ENCODE measurements at regions not wholly inside any gene's neighbourhood (a gene's known extent, or its start where the extent isn't known, plus 50 kb on each side); places are given as distances from the start of the nearest gene placed in this dataset.

- no peak overlapping the region for H3K14ac ChIP-seq (ENCODE audit: insufficient read length)
- H3K4me3 ChIP-seq (ENCODE audit: extremely low read depth in 1 of 4, insufficient read depth in 2 of 4, low read depth in 3 of 4, low read length in 4 of 4): no peak overlapping the region
- CTCF ChIA-PET (ENCODE audit: partially characterized antibody): no interaction called here
- no peaks in the 10 kb centered on the region; a peak in 1 of 7 replicates for H3K4me1 ChIP-seq (replicated peaks in 1 of 4; ENCODE audit: control insufficient read depth in 3 of 4, insufficient read depth in 4 of 4, low read length in 3 of 4)
- H3K56ac ChIP-seq (replicated peaks; ENCODE audit: insufficient read length, low read depth, low read length): no peak overlapping the region
- no peak overlapping the region for H3K23ac ChIP-seq (ENCODE audit: insufficient read length)
- no peak overlapping the region for H2BK12ac ChIP-seq (ENCODE audit: low read depth, low read length)
- no peaks in the 10 kb centered on the region for H3K9me3 ChIP-seq (ENCODE audit: insufficient read depth in 2 of 2, low read depth in 1 of 2, low read length in 1 of 2)
- no peak overlapping the region for H3K4me2 ChIP-seq (ENCODE audit: insufficient read depth in 1 of 2, low read depth in 2 of 2, low read length in 2 of 2)
- FAIRE-seq (no peak), DNase-seq (ENCODE audit: low read depth in 1 of 2, low spot score in 2 of 2) (no peak)
- POLR2A ChIA-PET (ENCODE audit: partially characterized antibody): no interaction called here
- no peaks in the 10 kb centered on the region for H3K79me2 ChIP-seq (ENCODE audit: control insufficient read depth in 1 of 2, insufficient read depth in 2 of 2, low read length in 2 of 2)
- H2BK120ac ChIP-seq (replicated peaks; ENCODE audit: low read depth, low read length): no peak overlapping the region
- no peak overlapping the region for H2BK15ac ChIP-seq (ENCODE audit: low read length)
- H3K9ac ChIP-seq (replicated peaks in 1 of 4; ENCODE audit: extremely low read depth in 1 of 4, low read depth in 3 of 4, low read length in 3 of 4): no peak overlapping the region
- H2AK5ac ChIP-seq (ENCODE audit: low read depth, low read length): no peak overlapping the region
- no peaks in the 10 kb centered on the region for H3K23me2 ChIP-seq (ENCODE audit: low read depth, low read length)
- H3K4ac ChIP-seq (replicated peaks; ENCODE audit: insufficient read length, low read depth, low read length): no peak overlapping the region
- no peak overlapping the region for H2BK5ac ChIP-seq (ENCODE audit: low read depth, low read length)
- H4K20me1 ChIP-seq (replicated peaks in 1 of 2; ENCODE audit: control insufficient read depth in 1 of 2, insufficient read depth in 2 of 2, low read length in 2 of 2): no peaks in the 10 kb centered on the region
- no peaks in the 10 kb centered on the region for H3K79me1 ChIP-seq (ENCODE audit: low read depth, low read length)
- no peak overlapping the region for H3K18ac ChIP-seq (ENCODE audit: extremely low read depth, low read length)
- no peak overlapping the region for H2AFZ ChIP-seq (ENCODE audit: low read length)
- H3K27ac ChIP-seq (ENCODE audit: low read depth, low read length): no peak overlapping the region
- no peak overlapping the region for H2BK20ac ChIP-seq (ENCODE audit: low read length)
- H3K27me3 ChIP-seq (replicated peaks in 1 of 4; ENCODE audit: control insufficient read depth in 3 of 4, extremely low read depth in 1 of 4, insufficient read depth in 3 of 4, low read length in 3 of 4): no peaks in the 10 kb centered on the region
- 90% methylated on average over 6 of the region's 6 CpGs; no CpG with 5 or more reads in 1 of the 2 experiments for WGBS, 2 experiments (ENCODE audit: extremely low coverage in 1 of 2, insufficient coverage in 1 of 2, insufficient read length in 1 of 2, insufficient replicate concordance in 2 of 2, low coverage in 1 of 2, low lambda C conversion rate in 2 of 2, missing lambda C conversion rate in 1 of 2)
- H3K36me3 ChIP-seq (ENCODE audit: control insufficient read depth in 2 of 4, insufficient read depth in 4 of 4, low read length in 3 of 4): no peaks in the 10 kb centered on the region
- no peak overlapping the region for H4K91ac ChIP-seq (replicated peaks; ENCODE audit: insufficient read length, low read length)
- H4K5ac ChIP-seq (ENCODE audit: insufficient read length, low read depth, low read length): no peak overlapping the region
- no peak overlapping the region for H4K8ac ChIP-seq (ENCODE audit: extremely low read depth, insufficient read depth, low read length)
- no peak for TF ChIP-seq JUND (IDR thresholded peaks at IDR 0.05; ENCODE audit: low read length)
- no peak for TF ChIP-seq MAX (IDR thresholded peaks at IDR 0.05)
- TF ChIP-seq EGR1 (IDR thresholded peaks at IDR 0.05; ENCODE audit: borderline replicate concordance, low read depth, low read length): no peak
- TF ChIP-seq ATF3 (IDR thresholded peaks at IDR 0.05; ENCODE audit: insufficient read depth, low read depth, low read length): no peak
- TF ChIP-seq RNF2 (IDR thresholded peaks at IDR 0.05; ENCODE audit: borderline replicate concordance, low read depth, low read length, missing control alignments, poor library complexity, severe bottlenecking): no peak
- no peak for TF ChIP-seq TCF12 (IDR thresholded peaks at IDR 0.05; ENCODE audit: low read depth, low read length)
- no peak for TF ChIP-seq NRF1 (IDR thresholded peaks at IDR 0.05; ENCODE audit: low read depth, low read length)
- no peak for TF ChIP-seq TBP (IDR thresholded peaks at IDR 0.05; ENCODE audit: low read depth, low read length)
- no peak for TF ChIP-seq CREB1 (IDR thresholded peaks at IDR 0.05)
- TF ChIP-seq CBX8 (IDR thresholded peaks at IDR 0.05; ENCODE audit: borderline replicate concordance, low read depth, low read length): no peak
- TF ChIP-seq KDM1A (IDR thresholded peaks at IDR 0.05; ENCODE audit: borderline replicate concordance, low read length): no peak
- no peak for TF ChIP-seq SIRT6 (IDR thresholded peaks at IDR 0.05; ENCODE audit: low read length)
- no peak for TF ChIP-seq BRCA1 (IDR thresholded peaks at IDR 0.05; ENCODE audit: low read depth, low read length)
Observed at GRCh38 chr5:13624283-13625074, 320.0 kb downstream of the DNAH5 start.

All from H1 (cell line).